Keratinocyte (primary cell): ENCODE measurements at regions not wholly inside any gene's neighbourhood (a gene's known extent, or its start where the extent isn't known, plus 50 kb on each side); places are given as distances from the start of the nearest gene placed in this dataset.
"Not testable (repeated sequence)": the region's sequence is repeated elsewhere in the genome, so short reads cannot be mapped to it uniquely, and the experiment has no call there.

Experiments
- DNase-seq: peaks from one replicate; pipeline ENCODE4 v3.0.0-alpha.2; 2011; ENCODE audit warnings: low read depth, missing footprints, low spot score
- FAIRE-seq: peaks from 2 replicates; lab custom pipeline; 2011; peaks lifted over from hg19 to GRCh38; lab: Jason Lieb, UNC
- H2AFZ ChIP-seq: 2 replicates; pipeline ENCODE4 v1.6.0; 2012; ENCODE audit warnings: low read length, control low read depth, inconsistent platforms; ENCODE audit not compliant: control insufficient read depth
- H3K27ac ChIP-seq: 2 replicates; pipeline ENCODE4 v1.5.1; 2011; ENCODE audit warnings: low read length; ENCODE audit not compliant: control insufficient read depth, insufficient read depth
- H3K27me3 ChIP-seq: 3 replicates; pipeline ENCODE4 v1.6.0; 2011; ENCODE audit warnings: low read length; ENCODE audit not compliant: control insufficient read depth, insufficient read depth; ENCODE audit errors: extremely low read depth
- H3K36me3 ChIP-seq, 2 experiments: 2 replicates in 1 of 2; 3 replicates in 1 of 2; pipeline ENCODE4 v1.5.1; 2011; ENCODE audit warnings: low read length in 2 of 2, mild to moderate bottlenecking in 1 of 2; ENCODE audit not compliant: control insufficient read depth in 2 of 2, insufficient read depth in 2 of 2; ENCODE audit errors: extremely low read depth in 1 of 2
- H3K4me1 ChIP-seq: 3 replicates; pipeline ENCODE4 v1.5.1; 2011; ENCODE audit warnings: low read length; ENCODE audit not compliant: control insufficient read depth, insufficient read depth; ENCODE audit errors: extremely low read depth
- H3K4me2 ChIP-seq: 3 replicates; pipeline ENCODE4 v1.6.0; 2011; ENCODE audit warnings: low read depth, low read length; ENCODE audit not compliant: control insufficient read depth, insufficient read depth; ENCODE audit errors: extremely low read depth
- H3K4me3 ChIP-seq, 3 experiments: fragments of 200-600 bp in 1 of 3; sonication (generic) in 1 of 3; 2 replicates in 2 of 3; 3 replicates in 1 of 3; pipeline ENCODE4 v1.5.1; 2011 to 2016; ENCODE audit warnings: low read length in 3 of 3, mild to moderate bottlenecking in 3 of 3, control low read depth in 2 of 3, inconsistent platforms in 1 of 3, low read depth in 1 of 3, mixed read lengths in 1 of 3, mixed run types in 1 of 3, moderate library complexity in 1 of 3; ENCODE audit not compliant: control insufficient read depth in 2 of 3, insufficient read depth in 2 of 3; ENCODE audit errors: extremely low read depth in 1 of 3
- H3K79me2 ChIP-seq: 2 replicates; pipeline ENCODE4 v1.6.0; 2012; ENCODE audit warnings: low read length; ENCODE audit not compliant: control insufficient read depth, insufficient read depth
- H3K9ac ChIP-seq: 3 replicates; pipeline ENCODE4 v1.6.0; 2011; ENCODE audit warnings: low read length; ENCODE audit not compliant: control insufficient read depth, insufficient read depth; ENCODE audit errors: extremely low read depth
- H3K9me1 ChIP-seq: 3 replicates; pipeline ENCODE4 v1.6.0; 2011; ENCODE audit warnings: low read length; ENCODE audit not compliant: control insufficient read depth, insufficient read depth; ENCODE audit errors: extremely low read depth
- H3K9me3 ChIP-seq: 2 replicates; pipeline ENCODE4 v1.5.1; 2012; ENCODE audit warnings: low read depth, low read length; ENCODE audit not compliant: control insufficient read depth
- H4K20me1 ChIP-seq: 3 replicates; pipeline ENCODE4 v1.6.0; 2011; ENCODE audit warnings: low read length; ENCODE audit not compliant: control insufficient read depth, insufficient read depth; ENCODE audit errors: extremely low read depth
- EZH2 ChIP-seq: IDR thresholded peaks from one replicate; pipeline ENCODE4 v1.6.1; 2012; ENCODE audit warnings: inconsistent platforms, mild to moderate bottlenecking, low read length, moderate library complexity
- dilution Hi-C: fragments of 300-500 bp; cut with MboI; formaldehyde crosslinking; loops from one replicate; pipeline ENCODE4 v1.7.0; 2020; ENCODE audit warnings: low sequenced_read_pairs; ENCODE audit not compliant: extremely low pct_ligation_motif_present
- TF ChIP-seq, protein P1 (sequence below), 3 experiments: IDR thresholded peaks in 1 of 3; conservative IDR thresholded peaks in 1 of 3; optimal IDR thresholded peaks in 1 of 3; 2 replicates in 2 of 3; 3 replicates in 1 of 3; pipeline versions ENCODE3 to v1.5.1; 2011; ENCODE audit warnings: low read length in 3 of 3, mild to moderate bottlenecking in 3 of 3, moderate library complexity in 2 of 3, control low read depth in 1 of 3, inconsistent platforms in 1 of 3; ENCODE audit not compliant: insufficient read depth in 2 of 3; ENCODE audit errors: extremely low read depth in 1 of 3

DNA sequence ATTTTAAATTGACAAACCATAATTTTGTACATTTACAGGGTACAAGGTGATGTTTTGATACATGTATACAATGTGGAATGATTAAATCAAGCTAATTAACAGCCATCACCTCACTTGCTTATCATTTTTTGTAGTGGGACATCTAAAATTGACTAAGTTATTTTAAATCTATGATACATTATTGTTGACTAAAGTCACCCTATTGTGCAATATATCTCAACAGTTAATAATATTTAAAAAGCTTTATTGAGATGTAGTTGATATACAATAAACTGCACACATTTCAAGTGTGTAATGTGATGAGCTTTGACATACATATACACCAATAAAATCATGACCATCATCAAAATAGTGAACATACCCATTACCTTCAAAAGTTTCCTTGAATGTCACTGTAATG lies 242.5 kb upstream of the PLXNA2 start:
- TF ChIP-seq, protein P1, sequence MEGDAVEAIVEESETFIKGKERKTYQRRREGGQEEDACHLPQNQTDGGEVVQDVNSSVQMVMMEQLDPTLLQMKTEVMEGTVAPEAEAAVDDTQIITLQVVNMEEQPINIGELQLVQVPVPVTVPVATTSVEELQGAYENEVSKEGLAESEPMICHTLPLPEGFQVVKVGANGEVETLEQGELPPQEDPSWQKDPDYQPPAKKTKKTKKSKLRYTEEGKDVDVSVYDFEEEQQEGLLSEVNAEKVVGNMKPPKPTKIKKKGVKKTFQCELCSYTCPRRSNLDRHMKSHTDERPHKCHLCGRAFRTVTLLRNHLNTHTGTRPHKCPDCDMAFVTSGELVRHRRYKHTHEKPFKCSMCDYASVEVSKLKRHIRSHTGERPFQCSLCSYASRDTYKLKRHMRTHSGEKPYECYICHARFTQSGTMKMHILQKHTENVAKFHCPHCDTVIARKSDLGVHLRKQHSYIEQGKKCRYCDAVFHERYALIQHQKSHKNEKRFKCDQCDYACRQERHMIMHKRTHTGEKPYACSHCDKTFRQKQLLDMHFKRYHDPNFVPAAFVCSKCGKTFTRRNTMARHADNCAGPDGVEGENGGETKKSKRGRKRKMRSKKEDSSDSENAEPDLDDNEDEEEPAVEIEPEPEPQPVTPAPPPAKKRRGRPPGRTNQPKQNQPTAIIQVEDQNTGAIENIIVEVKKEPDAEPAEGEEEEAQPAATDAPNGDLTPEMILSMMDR (optimal IDR thresholded peaks at IDR 0.05 in 1 of 3, IDR thresholded peaks at IDR 0.05 in 1 of 3, conservative IDR thresholded peaks at IDR 0.05 in 1 of 3; ENCODE audit: extremely low read depth in 1 of 3, insufficient read depth in 2 of 3, low read length in 3 of 3) = no peak
- TF ChIP-seq EZH2 = no peak
- H3K9ac ChIP-seq = no peak overlapping the region
- H3K27me3 ChIP-seq = no peaks in the 10 kb centered on the region
- H3K36me3 ChIP-seq = no peaks in the 10 kb centered on the region
- FAIRE-seq (no peak), DNase-seq (no peak)
- H3K9me3 ChIP-seq = no peaks in the 10 kb centered on the region
- H3K4me1 ChIP-seq = no peaks in the 10 kb centered on the region
- no peak overlapping the region for H2AFZ ChIP-seq
- no peak overlapping the region for H3K4me2 ChIP-seq
- H3K79me2 ChIP-seq = no peaks in the 10 kb centered on the region
- no peak overlapping the region for H3K27ac ChIP-seq
- no peaks in the 10 kb centered on the region for H4K20me1 ChIP-seq
- H3K9me1 ChIP-seq = no peaks in the 10 kb centered on the region
- H3K4me3 ChIP-seq = no peak overlapping the region
- dilution Hi-C loops = no loop called here

DNA sequence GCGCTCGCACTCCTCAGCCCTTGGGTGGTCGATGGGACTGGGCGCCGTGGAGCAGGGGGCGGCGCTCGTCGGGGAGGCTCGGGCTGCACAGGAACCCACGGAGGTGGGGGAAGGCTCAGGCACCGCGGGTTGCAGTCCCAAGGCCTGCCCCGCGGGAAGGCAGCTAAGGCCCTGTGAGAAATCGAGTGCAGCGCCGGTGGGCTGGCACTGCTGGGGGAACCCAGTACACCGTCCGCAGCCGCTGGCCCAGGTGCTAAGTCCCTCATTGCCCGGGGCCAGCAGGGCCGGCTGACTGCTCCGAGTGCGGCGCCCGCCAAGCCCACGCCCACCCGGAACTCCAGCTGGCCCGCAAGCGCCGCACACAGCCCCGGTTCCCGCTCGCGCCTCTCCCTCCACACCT lies 244.2 kb upstream of the PLXNA2 start:
- H2AFZ ChIP-seq, FAIRE-seq, H3K4me2 ChIP-seq, H3K4me1 ChIP-seq, H3K79me2 ChIP-seq, H3K36me3 ChIP-seq, dilution Hi-C loops, H3K9me3 ChIP-seq, H3K27me3 ChIP-seq, H3K27ac ChIP-seq, H3K4me3 ChIP-seq, H4K20me1 ChIP-seq, DNase-seq, H3K9ac ChIP-seq, H3K9me1 ChIP-seq: not testable (repeated sequence)
